ENCODE measurements at regions not wholly inside any gene's neighbourhood (a gene's known extent, or its start where the extent isn't known, plus 50 kb on each side); places are given as distances from the start of the nearest gene placed in this dataset.

DNA sequence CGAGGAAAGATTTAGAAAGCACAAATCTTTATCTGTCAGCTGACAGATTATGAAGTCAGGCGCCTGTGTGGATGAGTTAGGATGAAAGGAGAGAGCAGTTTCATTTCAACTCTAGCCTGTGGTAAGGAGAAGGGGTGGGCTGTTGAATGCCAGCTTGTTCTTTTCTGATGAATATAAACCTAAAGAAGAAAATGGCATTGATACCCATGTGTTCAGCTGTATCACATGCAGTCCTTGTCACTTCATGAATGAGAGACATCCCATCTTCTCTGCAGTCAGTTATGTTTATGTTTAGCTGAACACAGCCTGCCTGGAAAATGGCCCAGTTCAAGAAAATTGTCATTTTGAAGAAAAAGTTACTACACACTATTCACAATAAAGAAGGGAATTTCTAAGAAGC lies 345.7 kb upstream of the RBMS3 start:
- no peak for TF ChIP-seq POLR2A (IDR thresholded peaks at IDR 0.05)
- TF ChIP-seq, protein P1, sequence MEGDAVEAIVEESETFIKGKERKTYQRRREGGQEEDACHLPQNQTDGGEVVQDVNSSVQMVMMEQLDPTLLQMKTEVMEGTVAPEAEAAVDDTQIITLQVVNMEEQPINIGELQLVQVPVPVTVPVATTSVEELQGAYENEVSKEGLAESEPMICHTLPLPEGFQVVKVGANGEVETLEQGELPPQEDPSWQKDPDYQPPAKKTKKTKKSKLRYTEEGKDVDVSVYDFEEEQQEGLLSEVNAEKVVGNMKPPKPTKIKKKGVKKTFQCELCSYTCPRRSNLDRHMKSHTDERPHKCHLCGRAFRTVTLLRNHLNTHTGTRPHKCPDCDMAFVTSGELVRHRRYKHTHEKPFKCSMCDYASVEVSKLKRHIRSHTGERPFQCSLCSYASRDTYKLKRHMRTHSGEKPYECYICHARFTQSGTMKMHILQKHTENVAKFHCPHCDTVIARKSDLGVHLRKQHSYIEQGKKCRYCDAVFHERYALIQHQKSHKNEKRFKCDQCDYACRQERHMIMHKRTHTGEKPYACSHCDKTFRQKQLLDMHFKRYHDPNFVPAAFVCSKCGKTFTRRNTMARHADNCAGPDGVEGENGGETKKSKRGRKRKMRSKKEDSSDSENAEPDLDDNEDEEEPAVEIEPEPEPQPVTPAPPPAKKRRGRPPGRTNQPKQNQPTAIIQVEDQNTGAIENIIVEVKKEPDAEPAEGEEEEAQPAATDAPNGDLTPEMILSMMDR (IDR thresholded peaks at IDR 0.05) = no peak

Measured in lower leg skin (tissue), 3 donors.